ENCODE measurements at regions not wholly inside any gene's neighbourhood (a gene's known extent, or its start where the extent isn't known, plus 50 kb on each side); places are given as distances from the start of the nearest gene placed in this dataset.
"Not testable (repeated sequence)": the region's sequence is repeated elsewhere in the genome, so short reads cannot be mapped to it uniquely, and the experiment has no call there.

GRCh38 chr2:193141998-193142397 lies 947.3 kb upstream of the TMEFF2 start:
- Histone ChIP-seq H4K20me1 (ENCODE audit: insufficient read depth, low read length) (no peaks in the 10 kb centered on the region), H3K4me2 (replicated peaks; ENCODE audit: extremely low read depth, low read length, poor library complexity, severe bottlenecking) (no peak overlapping the region), H3K79me2 (ENCODE audit: insufficient read depth, low read length) (no peaks in the 10 kb centered on the region), H3K27ac (ENCODE audit: low read depth in 1 of 2, low read length in 2 of 2) (no peak overlapping the region), H3K36me3 (replicated peaks in 1 of 2; ENCODE audit: control insufficient read depth in 1 of 2, insufficient read depth in 2 of 2, low read length in 2 of 2) (no peaks in the 10 kb centered on the region), H2AFZ (ENCODE audit: insufficient read depth, low read depth, low read length, poor library complexity, severe bottlenecking) (no peak overlapping the region), H3K9me3 (replicated peaks in 1 of 2; ENCODE audit: control insufficient read depth in 1 of 2, insufficient read depth in 1 of 2, low read length in 2 of 2) (peaks cover 0 to 17% of the 10 kb centered on the region in 2 donors), H3K27me3 (ENCODE audit: control insufficient read depth in 2 of 2, insufficient read depth in 2 of 2, low read length in 2 of 2) (no peaks in the 10 kb centered on the region), H3K4me1 (ENCODE audit: control insufficient read depth in 1 of 2, insufficient read depth in 2 of 2, low read length in 2 of 2) (no peaks in the 10 kb centered on the region), H3K4me3 (replicated peaks in 1 of 3; ENCODE audit: low read depth in 2 of 3, low read length in 3 of 3) (no peak overlapping the region), H3K9ac (ENCODE audit: insufficient read depth, low read length, poor library complexity, severe bottlenecking) (no peak overlapping the region)
- no peak for DNase-seq
- intact Hi-C loops (cut with micrococcal nuclease): no loop called here
- peaks cover 2 to 15% (median 7%) of the 10 kb centered on the region in 7 donors for H3K9me3 Mint-ChIP-seq
- peaks cover 3% of the 10 kb centered on the region for H3K4me1 Mint-ChIP-seq
- H3K36me3 Mint-ChIP-seq: no peaks in the 10 kb centered on the region
- H3K27ac Mint-ChIP-seq: no peak overlapping the region
- H3K27me3 Mint-ChIP-seq (ENCODE audit: low read depth in 3 of 3): peaks cover 0 to 2% (median 0%) of the 10 kb centered on the region in 3 donors
- no peak overlapping the region for H3K4me3 Mint-ChIP-seq
- TF ChIP-seq, protein P1, sequence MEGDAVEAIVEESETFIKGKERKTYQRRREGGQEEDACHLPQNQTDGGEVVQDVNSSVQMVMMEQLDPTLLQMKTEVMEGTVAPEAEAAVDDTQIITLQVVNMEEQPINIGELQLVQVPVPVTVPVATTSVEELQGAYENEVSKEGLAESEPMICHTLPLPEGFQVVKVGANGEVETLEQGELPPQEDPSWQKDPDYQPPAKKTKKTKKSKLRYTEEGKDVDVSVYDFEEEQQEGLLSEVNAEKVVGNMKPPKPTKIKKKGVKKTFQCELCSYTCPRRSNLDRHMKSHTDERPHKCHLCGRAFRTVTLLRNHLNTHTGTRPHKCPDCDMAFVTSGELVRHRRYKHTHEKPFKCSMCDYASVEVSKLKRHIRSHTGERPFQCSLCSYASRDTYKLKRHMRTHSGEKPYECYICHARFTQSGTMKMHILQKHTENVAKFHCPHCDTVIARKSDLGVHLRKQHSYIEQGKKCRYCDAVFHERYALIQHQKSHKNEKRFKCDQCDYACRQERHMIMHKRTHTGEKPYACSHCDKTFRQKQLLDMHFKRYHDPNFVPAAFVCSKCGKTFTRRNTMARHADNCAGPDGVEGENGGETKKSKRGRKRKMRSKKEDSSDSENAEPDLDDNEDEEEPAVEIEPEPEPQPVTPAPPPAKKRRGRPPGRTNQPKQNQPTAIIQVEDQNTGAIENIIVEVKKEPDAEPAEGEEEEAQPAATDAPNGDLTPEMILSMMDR (IDR thresholded peaks at IDR 0.05): no peak

- DNase-seq; H4K20me1 ChIP-seq (ENCODE audit: insufficient read depth, low read length); H3K4me1 Mint-ChIP-seq; H3K4me3 ChIP-seq (replicated peaks in 1 of 3; ENCODE audit: low read depth in 2 of 3, low read length in 3 of 3); intact Hi-C loops (cut with micrococcal nuclease); H3K36me3 ChIP-seq (replicated peaks in 1 of 2; ENCODE audit: control insufficient read depth in 1 of 2, insufficient read depth in 2 of 2, low read length in 2 of 2); H3K79me2 ChIP-seq (ENCODE audit: insufficient read depth, low read length); H2AFZ ChIP-seq (ENCODE audit: insufficient read depth, low read depth, low read length, poor library complexity, severe bottlenecking); H3K36me3 Mint-ChIP-seq; H3K9ac ChIP-seq (ENCODE audit: insufficient read depth, low read length, poor library complexity, severe bottlenecking); H3K4me3 Mint-ChIP-seq; H3K4me2 ChIP-seq (replicated peaks; ENCODE audit: extremely low read depth, low read length, poor library complexity, severe bottlenecking); H3K27ac Mint-ChIP-seq; H3K27me3 Mint-ChIP-seq (ENCODE audit: low read depth in 3 of 3); H3K27me3 ChIP-seq (ENCODE audit: control insufficient read depth in 2 of 2, insufficient read depth in 2 of 2, low read length in 2 of 2); H3K27ac ChIP-seq (ENCODE audit: low read depth in 1 of 2, low read length in 2 of 2); H3K4me1 ChIP-seq (ENCODE audit: control insufficient read depth in 1 of 2, insufficient read depth in 2 of 2, low read length in 2 of 2): not testable (repeated sequence)
- peaks cover 2 to 15% (median 7%) of the 10 kb centered on the region in 7 donors for H3K9me3 Mint-ChIP-seq
- peaks cover 0 to 17% of the 10 kb centered on the region in 2 donors for H3K9me3 ChIP-seq (replicated peaks in 1 of 2; ENCODE audit: control insufficient read depth in 1 of 2, insufficient read depth in 1 of 2, low read length in 2 of 2)
- 88% methylated on average over 1 of the region's 1 CpG for WGBS (ENCODE audit: insufficient coverage)
Observed at GRCh38 chr2:193140895-193141294, 946.2 kb upstream of the TMEFF2 start.

Measured in CD14-positive monocyte (primary cell).